HCT116 (cell line): ENCODE measurements at regions not wholly inside any gene's neighbourhood (a gene's known extent, or its start where the extent isn't known, plus 50 kb on each side); places are given as distances from the start of the nearest gene placed in this dataset.
"Not testable (repeated sequence)": the region's sequence is repeated elsewhere in the genome, so short reads cannot be mapped to it uniquely, and the experiment has no call there.

Experiments used
- ATAC-seq: fragments of 200-7000 bp; cut with Tn5 transposase; 2 replicates; pipeline ENCODE4 v1.9.1; 2020; ENCODE audit warnings: mild to moderate bottlenecking, moderate library complexity
- BruUV-seq: library from RNA; stranded (reverse); fragments of 400-500 nt; replicated peaks from 2 replicates; lab custom pipeline; 2021; lab: Mats Ljungman, UMichigan
- CTCF ChIA-PET: fragments of 300-600 bp; sonication (Branson Sonifier 250); formaldehyde crosslinking; loops from one replicate; lab custom pipeline; 2021; ENCODE audit warnings: antibody characterized with exemption; lab: Charles Lee
- POLR2A ChIA-PET: fragments of 300-600, 350-600 bp; sonication (Branson Sonifier 250); formaldehyde crosslinking; loops from one replicate; lab custom pipeline; 2021; ENCODE audit warnings: antibody characterized with exemption; lab: Charles Lee
- RAD21 ChIA-PET, 2 experiments: fragments of 300-600 bp; sonication (Branson Sonifier 250); formaldehyde crosslinking; loops; one replicate each; lab custom pipeline; 2023; ENCODE audit warnings: low total read pairs in 2 of 2; ENCODE audit not compliant: uncharacterized antibody in 2 of 2, unreplicated experiment in 2 of 2, low non-redundant PET in 1 of 2; lab: Charles Lee
- DNase-seq: peaks from one replicate; pipeline ENCODE4 v3.0.0-alpha.2; 2010; ENCODE audit warnings: low read depth, low spot score
- H2AFZ ChIP-seq: fragments of 200-600 bp; shearing (Covaris generic), sonication (generic); 2 replicates; pipeline ENCODE4 v1.6.1; 2017; ENCODE audit warnings: low read depth, mixed run types, mixed read lengths, antibody characterized with exemption, low read length; ENCODE audit not compliant: poor library complexity, severe bottlenecking
- H3K27ac ChIP-seq: 2 replicates; pipeline ENCODE4 v1.5.1; 2012; ENCODE audit warnings: low read depth, low read length
- H3K27me3 ChIP-seq: fragments of 200-600 bp; sonication (generic); 2 replicates; pipeline ENCODE4 v1.6.1; 2016; ENCODE audit warnings: mixed run types, low read length, mixed read lengths; ENCODE audit not compliant: insufficient read depth
- H3K36me3 ChIP-seq, 2 experiments: fragments of 200-500 bp in 1 of 2; fragments of 200-600 bp in 1 of 2; sonication (Bioruptor generic) in 1 of 2; sonication (generic) in 1 of 2; 2 replicates each; pipeline versions ENCODE4 v1.5.1 to v1.6.1; 2014 to 2016; ENCODE audit warnings: low read length in 2 of 2, inconsistent platforms in 1 of 2, mixed read lengths in 1 of 2, mixed run types in 1 of 2; ENCODE audit not compliant: insufficient read depth in 2 of 2, control insufficient read depth in 1 of 2
- H3K4me1 ChIP-seq, 2 experiments: fragments of 200-600 bp in 1 of 2; sonication (generic) in 1 of 2; 2 replicates each; pipeline versions ENCODE4 v1.5.1 to v1.6.1; 2012 to 2017; ENCODE audit warnings: low read length in 2 of 2, inconsistent platforms in 1 of 2, mild to moderate bottlenecking in 1 of 2, mixed read lengths in 1 of 2, mixed run types in 1 of 2, moderate library complexity in 1 of 2; ENCODE audit not compliant: insufficient read depth in 2 of 2, control insufficient read depth in 1 of 2
- H3K4me2 ChIP-seq: fragments of 200-600 bp; sonication (generic); 2 replicates; pipeline ENCODE4 v1.6.1; 2017; ENCODE audit warnings: mixed run types, low read length, mixed read lengths
- H3K4me3 ChIP-seq, 2 experiments: fragments of 200-600 bp in 1 of 2; sonication (generic) in 1 of 2; replicated peaks in 1 of 2; 2 replicates each; pipeline ENCODE4 v1.5.1; 2011 to 2016; ENCODE audit warnings: low read length in 2 of 2, control low read depth in 1 of 2, low read depth in 1 of 2, mild to moderate bottlenecking in 1 of 2, mixed read lengths in 1 of 2, mixed run types in 1 of 2
- H3K79me2 ChIP-seq: fragments of 200-600 bp; sonication (generic); 2 replicates; pipeline ENCODE4 v1.6.1; 2017; ENCODE audit warnings: mild to moderate bottlenecking, mixed run types, low read length, moderate library complexity, mixed read lengths; ENCODE audit not compliant: insufficient read depth
- H3K9ac ChIP-seq: fragments of 200-600 bp; sonication (generic); 2 replicates; pipeline ENCODE4 v1.6.1; 2016; ENCODE audit warnings: low read length, mixed read lengths
- H3K9me2 ChIP-seq: fragments of 200-600 bp; sonication (generic), shearing (Covaris generic); 2 replicates; pipeline ENCODE4 v1.6.1; 2017; ENCODE audit warnings: mixed run types, mild to moderate bottlenecking, moderate library complexity; ENCODE audit not compliant: insufficient read depth
- H3K9me3 ChIP-seq, 2 experiments: fragments of 200-500 bp in 1 of 2; fragments of 200-600 bp in 1 of 2; sonication (Bioruptor generic) in 1 of 2; sonication (generic) in 1 of 2; 2 replicates each; pipeline ENCODE4 v1.6.1; 2014 to 2017; ENCODE audit warnings: low read length in 2 of 2, mixed read lengths in 2 of 2, inconsistent platforms in 1 of 2, low read depth in 1 of 2, mild to moderate bottlenecking in 1 of 2, mixed run types in 1 of 2, moderate library complexity in 1 of 2; ENCODE audit not compliant: control insufficient read depth in 1 of 2, insufficient read depth in 1 of 2
- H4K20me1 ChIP-seq: fragments of 200-600 bp; sonication (generic), shearing (Covaris generic); 2 replicates; pipeline ENCODE4 v1.6.1; 2017; ENCODE audit warnings: mixed run types, mild to moderate bottlenecking, moderate library complexity; ENCODE audit not compliant: insufficient read depth
- CEBPB ChIP-seq: IDR thresholded peaks from 2 replicates; pipeline ENCODE4 v1.6.1; 2012; ENCODE audit warnings: low read depth
- EGR1 ChIP-seq: IDR thresholded peaks from 2 replicates; pipeline ENCODE4 v1.6.1; 2012; ENCODE audit warnings: low read depth
- ELF1 ChIP-seq: IDR thresholded peaks from 2 replicates; pipeline ENCODE4 v1.6.1; 2012; ENCODE audit warnings: low read depth, borderline replicate concordance
- EZH2 ChIP-seq: fragments of 200-600 bp; sonication (generic); IDR thresholded peaks from 2 replicates; pipeline ENCODE4 v1.6.1; 2017; ENCODE audit warnings: antibody characterized with exemption, mixed run types
- EZH2phosphoT487 ChIP-seq: fragments of 200-600 bp; IDR thresholded peaks from 2 replicates; pipeline ENCODE4 v1.6.1; 2018; ENCODE audit warnings: antibody characterized with exemption, borderline replicate concordance
- FOSL1 ChIP-seq: IDR thresholded peaks from 2 replicates; pipeline ENCODE4 v1.6.1; 2012; ENCODE audit warnings: low read depth
- JUND ChIP-seq: IDR thresholded peaks from 2 replicates; pipeline ENCODE4 v1.6.1; 2012
- POLR2A ChIP-seq: IDR thresholded peaks from 2 replicates; pipeline ENCODE4 v1.7.0; 2011; ENCODE audit warnings: borderline replicate concordance; ENCODE audit not compliant: insufficient read depth, insufficient read length; ENCODE audit errors: extremely low read depth
- POLR2AphosphoS5 ChIP-seq: IDR thresholded peaks from 2 replicates; pipeline ENCODE4 v1.6.1; 2011; ENCODE audit warnings: mild to moderate bottlenecking, low read depth, low read length, moderate library complexity
- RAD21 ChIP-seq: IDR thresholded peaks from 2 replicates; pipeline ENCODE4 v1.6.1; 2012; ENCODE audit warnings: low read depth, mild to moderate bottlenecking
- SIN3A ChIP-seq: IDR thresholded peaks from 2 replicates; pipeline ENCODE4 v1.6.1; 2012; ENCODE audit warnings: low read depth
- SRF ChIP-seq: IDR thresholded peaks from 2 replicates; pipeline ENCODE4 v1.6.1; 2012; ENCODE audit warnings: low read depth
- TCF7L2 ChIP-seq: IDR thresholded peaks from 2 replicates; pipeline ENCODE4 v1.7.0; 2011; ENCODE audit warnings: borderline replicate concordance, inconsistent platforms; ENCODE audit not compliant: insufficient read depth, insufficient read length; ENCODE audit errors: extremely low read depth
- YY1 ChIP-seq: IDR thresholded peaks from 2 replicates; pipeline ENCODE4 v1.6.1; 2011; ENCODE audit warnings: low read length, low read depth, moderate library complexity, mild to moderate bottlenecking; ENCODE audit not compliant: insufficient replicate concordance; ENCODE audit errors: extremely low read depth
- ZFX ChIP-seq: fragments of 450-650 bp; IDR thresholded peaks from 2 replicates; pipeline ENCODE4 v1.6.1; 2017
- ZNF274 ChIP-seq: fragments of 200-500 bp; sonication (Bioruptor generic); IDR thresholded peaks from 2 replicates; pipeline ENCODE4 v1.6.1; 2014; ENCODE audit warnings: mild to moderate bottlenecking, low read depth, low read length, inconsistent platforms
- intact Hi-C: fragments of 100-400 bp; cut with micrococcal nuclease; formaldehyde crosslinking; loops from 2 replicates; pipeline ENCODE4 v1.10.0; 2022
- TF ChIP-seq, protein P1 (sequence below): IDR thresholded peaks from 2 replicates; pipeline ENCODE4 v1.6.1; 2012
- TF ChIP-seq, protein P2 (sequence below), 3 experiments: fragments of 200-600 bp in 1 of 3; sonication (generic) in 1 of 3; IDR thresholded peaks in 2 of 3; conservative IDR thresholded peaks in 1 of 3; 2 replicates each; pipeline ENCODE4 v1.5.1; 2012 to 2017; ENCODE audit warnings: low read depth in 2 of 3, low read length in 2 of 3, antibody characterized with exemption in 1 of 3, borderline replicate concordance in 1 of 3, control low read depth in 1 of 3, mild to moderate bottlenecking in 1 of 3, mixed read lengths in 1 of 3, mixed run types in 1 of 3, moderate library complexity in 1 of 3; ENCODE audit not compliant: insufficient read depth in 1 of 3
- TF ChIP-seq, protein P3 (sequence below): IDR thresholded peaks from 2 replicates; pipeline ENCODE4 v1.6.1; 2011; ENCODE audit warnings: mild to moderate bottlenecking, low read length, moderate library complexity; ENCODE audit not compliant: insufficient replicate concordance; ENCODE audit errors: extremely low read depth

DNA sequence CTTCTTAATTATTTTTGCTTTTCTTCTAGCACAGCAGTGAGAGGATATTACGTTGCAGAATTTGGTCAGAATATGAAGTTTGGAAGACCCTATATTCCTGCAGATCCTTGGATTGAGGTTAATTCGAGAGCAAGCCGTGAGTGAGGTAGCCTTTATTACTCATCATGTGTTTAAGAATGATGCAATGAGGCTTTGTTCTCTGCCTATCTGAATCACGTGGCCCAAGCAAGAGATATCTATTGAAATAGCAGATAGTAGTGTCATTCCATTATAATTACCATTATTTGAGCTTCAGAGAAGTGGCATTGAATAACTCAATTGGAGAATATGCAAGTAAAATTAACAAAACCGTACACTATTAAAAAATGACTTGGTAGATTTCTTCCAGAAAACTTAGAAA lies 641.1 kb downstream of the TMEM182 start:
- no peaks in the 10 kb centered on the region for H4K20me1 ChIP-seq
- H2AFZ ChIP-seq, result no peak overlapping the region
- H3K9me2 ChIP-seq, result no peaks in the 10 kb centered on the region
- no peaks in the 10 kb centered on the region for H3K4me1 ChIP-seq
- intact Hi-C loops, result no loop called here
- POLR2A ChIA-PET, result no interaction called here
- ATAC-seq, result no peak
- no peak overlapping the region for H3K27ac ChIP-seq
- no peaks in the 10 kb centered on the region for H3K36me3 ChIP-seq
- TF ChIP-seq POLR2A, result no peak
- no peak for TF ChIP-seq ELF1
- TF ChIP-seq FOSL1, result no peak
- TF ChIP-seq, protein P1, sequence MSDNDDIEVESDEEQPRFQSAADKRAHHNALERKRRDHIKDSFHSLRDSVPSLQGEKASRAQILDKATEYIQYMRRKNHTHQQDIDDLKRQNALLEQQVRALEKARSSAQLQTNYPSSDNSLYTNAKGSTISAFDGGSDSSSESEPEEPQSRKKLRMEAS, result no peak
- TF ChIP-seq POLR2AphosphoS5, result no peak
- no peak for TF ChIP-seq SIN3A
- no peak for TF ChIP-seq CEBPB
- no peak for TF ChIP-seq TCF7L2
- TF ChIP-seq, protein P2, sequence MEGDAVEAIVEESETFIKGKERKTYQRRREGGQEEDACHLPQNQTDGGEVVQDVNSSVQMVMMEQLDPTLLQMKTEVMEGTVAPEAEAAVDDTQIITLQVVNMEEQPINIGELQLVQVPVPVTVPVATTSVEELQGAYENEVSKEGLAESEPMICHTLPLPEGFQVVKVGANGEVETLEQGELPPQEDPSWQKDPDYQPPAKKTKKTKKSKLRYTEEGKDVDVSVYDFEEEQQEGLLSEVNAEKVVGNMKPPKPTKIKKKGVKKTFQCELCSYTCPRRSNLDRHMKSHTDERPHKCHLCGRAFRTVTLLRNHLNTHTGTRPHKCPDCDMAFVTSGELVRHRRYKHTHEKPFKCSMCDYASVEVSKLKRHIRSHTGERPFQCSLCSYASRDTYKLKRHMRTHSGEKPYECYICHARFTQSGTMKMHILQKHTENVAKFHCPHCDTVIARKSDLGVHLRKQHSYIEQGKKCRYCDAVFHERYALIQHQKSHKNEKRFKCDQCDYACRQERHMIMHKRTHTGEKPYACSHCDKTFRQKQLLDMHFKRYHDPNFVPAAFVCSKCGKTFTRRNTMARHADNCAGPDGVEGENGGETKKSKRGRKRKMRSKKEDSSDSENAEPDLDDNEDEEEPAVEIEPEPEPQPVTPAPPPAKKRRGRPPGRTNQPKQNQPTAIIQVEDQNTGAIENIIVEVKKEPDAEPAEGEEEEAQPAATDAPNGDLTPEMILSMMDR (IDR thresholded peaks at IDR 0.05 in 2 of 3, conservative IDR thresholded peaks at IDR 0.05 in 1 of 3; ENCODE audit: borderline replicate concordance in 1 of 3, insufficient read depth in 1 of 3, low read depth in 2 of 3, low read length in 2 of 3), result no peak
- no peak for TF ChIP-seq EGR1
- TF ChIP-seq ZFX, result no peak
- no peak for TF ChIP-seq EZH2
- TF ChIP-seq SRF, result no peak
- TF ChIP-seq EZH2phosphoT487, result no peak
- no peak for TF ChIP-seq JUND
- TF ChIP-seq YY1, result no peak
- TF ChIP-seq, protein P3, sequence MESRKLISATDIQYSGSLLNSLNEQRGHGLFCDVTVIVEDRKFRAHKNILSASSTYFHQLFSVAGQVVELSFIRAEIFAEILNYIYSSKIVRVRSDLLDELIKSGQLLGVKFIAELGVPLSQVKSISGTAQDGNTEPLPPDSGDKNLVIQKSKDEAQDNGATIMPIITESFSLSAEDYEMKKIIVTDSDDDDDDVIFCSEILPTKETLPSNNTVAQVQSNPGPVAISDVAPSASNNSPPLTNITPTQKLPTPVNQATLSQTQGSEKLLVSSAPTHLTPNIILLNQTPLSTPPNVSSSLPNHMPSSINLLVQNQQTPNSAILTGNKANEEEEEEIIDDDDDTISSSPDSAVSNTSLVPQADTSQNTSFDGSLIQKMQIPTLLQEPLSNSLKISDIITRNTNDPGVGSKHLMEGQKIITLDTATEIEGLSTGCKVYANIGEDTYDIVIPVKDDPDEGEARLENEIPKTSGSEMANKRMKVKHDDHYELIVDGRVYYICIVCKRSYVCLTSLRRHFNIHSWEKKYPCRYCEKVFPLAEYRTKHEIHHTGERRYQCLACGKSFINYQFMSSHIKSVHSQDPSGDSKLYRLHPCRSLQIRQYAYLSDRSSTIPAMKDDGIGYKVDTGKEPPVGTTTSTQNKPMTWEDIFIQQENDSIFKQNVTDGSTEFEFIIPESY, result no peak
- TF ChIP-seq ZNF274, result no peak
- TF ChIP-seq RAD21, result no peak
- TF ChIP-seq, all 23 proteins: peak for 0
- H3K9me3 ChIP-seq, result peaks cover 4 to 15% of the 10 kb centered on the region in 2 experiments; a peak in 2 of 4 replicates
- no peak for DNase-seq
- H3K4me2 ChIP-seq, result no peak overlapping the region
- no peaks in the 10 kb centered on the region for H3K79me2 ChIP-seq
- H3K27me3 ChIP-seq, result no peaks in the 10 kb centered on the region
- H3K9ac ChIP-seq, result no peak overlapping the region
- H3K4me3 ChIP-seq, result no peak overlapping the region
- RAD21 ChIA-PET, result no interaction called here
- BruUV-seq, result no TSS peak
- CTCF ChIA-PET, result no interaction called here

DNA sequence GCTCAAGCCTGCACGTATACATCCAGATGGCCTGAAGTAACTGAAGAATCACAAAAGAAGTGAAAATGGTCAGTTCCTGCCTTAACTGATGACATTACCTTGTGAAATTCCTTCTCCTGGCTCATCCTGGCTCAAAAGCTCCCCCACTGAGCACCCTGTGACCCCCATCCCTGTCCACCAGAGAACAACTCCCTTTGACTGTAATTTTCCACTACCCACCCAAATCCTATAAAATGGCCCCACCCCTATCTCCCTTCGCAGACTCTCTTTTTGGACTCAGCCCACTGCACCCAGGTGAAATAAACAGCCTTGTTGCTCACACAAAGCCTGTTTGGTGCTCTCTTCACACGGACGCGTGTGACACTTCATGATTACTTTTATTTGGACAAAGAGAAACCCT lies 641.6 kb downstream of the TMEM182 start:
- H3K9ac ChIP-seq, POLR2A ChIA-PET, DNase-seq, H3K4me2 ChIP-seq, BruUV-seq, H2AFZ ChIP-seq, H3K4me3 ChIP-seq, intact Hi-C loops, H3K27me3 ChIP-seq, H3K79me2 ChIP-seq, CTCF ChIA-PET, H3K36me3 ChIP-seq, RAD21 ChIA-PET, ATAC-seq, H3K4me1 ChIP-seq, H4K20me1 ChIP-seq, H3K9me2 ChIP-seq, H3K27ac ChIP-seq: not testable (repeated sequence)
- H3K9me3 ChIP-seq, result peaks cover 4 to 12% of the 10 kb centered on the region in 2 experiments; a peak in 2 of 4 replicates
